ENCODE measurements at regions not wholly inside any gene's neighbourhood (a gene's known extent, or its start where the extent isn't known, plus 50 kb on each side); places are given as distances from the start of the nearest gene placed in this dataset.

- Histone ChIP-seq H2AFZ (ENCODE audit: low read depth, low read length, severe bottlenecking) (no peak overlapping the region), H3K9me2 (replicated peaks; ENCODE audit: insufficient read depth, low read length) (no peaks in the 10 kb centered on the region), H4K20me1 (ENCODE audit: low read depth, low read length) (no peaks in the 10 kb centered on the region), H3K36me3 (ENCODE audit: low read length) (no peaks in the 10 kb centered on the region), H3K9ac (ENCODE audit: low read length) (no peak overlapping the region), H3F3A (ENCODE audit: insufficient read depth) (no peaks in the 10 kb centered on the region), H3K27ac (ENCODE audit: low read depth, low read length) (no peak overlapping the region), H3K9me3 (ENCODE audit: insufficient read depth, low read length) (no peaks in the 10 kb centered on the region), H3K4me2 (ENCODE audit: low read depth, low read length, poor library complexity, severe bottlenecking) (no peak overlapping the region), H3K79me2 (ENCODE audit: insufficient read depth, low read length) (no peaks in the 10 kb centered on the region), H3K4me3 (ENCODE audit: insufficient read depth, low read length, poor library complexity, severe bottlenecking) (no peak overlapping the region), H3K27me3 (ENCODE audit: low read length) (no peaks in the 10 kb centered on the region)
- TF ChIP-seq, protein P1, sequence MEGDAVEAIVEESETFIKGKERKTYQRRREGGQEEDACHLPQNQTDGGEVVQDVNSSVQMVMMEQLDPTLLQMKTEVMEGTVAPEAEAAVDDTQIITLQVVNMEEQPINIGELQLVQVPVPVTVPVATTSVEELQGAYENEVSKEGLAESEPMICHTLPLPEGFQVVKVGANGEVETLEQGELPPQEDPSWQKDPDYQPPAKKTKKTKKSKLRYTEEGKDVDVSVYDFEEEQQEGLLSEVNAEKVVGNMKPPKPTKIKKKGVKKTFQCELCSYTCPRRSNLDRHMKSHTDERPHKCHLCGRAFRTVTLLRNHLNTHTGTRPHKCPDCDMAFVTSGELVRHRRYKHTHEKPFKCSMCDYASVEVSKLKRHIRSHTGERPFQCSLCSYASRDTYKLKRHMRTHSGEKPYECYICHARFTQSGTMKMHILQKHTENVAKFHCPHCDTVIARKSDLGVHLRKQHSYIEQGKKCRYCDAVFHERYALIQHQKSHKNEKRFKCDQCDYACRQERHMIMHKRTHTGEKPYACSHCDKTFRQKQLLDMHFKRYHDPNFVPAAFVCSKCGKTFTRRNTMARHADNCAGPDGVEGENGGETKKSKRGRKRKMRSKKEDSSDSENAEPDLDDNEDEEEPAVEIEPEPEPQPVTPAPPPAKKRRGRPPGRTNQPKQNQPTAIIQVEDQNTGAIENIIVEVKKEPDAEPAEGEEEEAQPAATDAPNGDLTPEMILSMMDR (IDR thresholded peaks at IDR 0.05; ENCODE audit: insufficient read depth, low read length, poor library complexity, severe bottlenecking) = no peak
- TF ChIP-seq EZH2phosphoT487 (conservative IDR thresholded peaks at IDR 0.05; ENCODE audit: low read length) = no peak
Observed at GRCh38 chrX:40411340-40412111, 169.2 kb upstream of the ATP6AP2 start.

- no peaks in the 10 kb centered on the region for H3K79me2 ChIP-seq (ENCODE audit: insufficient read depth, low read length)
- H3K9me2 ChIP-seq (replicated peaks; ENCODE audit: insufficient read depth, low read length) = no peaks in the 10 kb centered on the region
- TF ChIP-seq, protein P1 (IDR thresholded peaks at IDR 0.05; ENCODE audit: insufficient read depth, low read length, poor library complexity, severe bottlenecking) = no peak
- TF ChIP-seq EZH2phosphoT487 (conservative IDR thresholded peaks at IDR 0.05; ENCODE audit: low read length) = no peak
- H3K4me3 ChIP-seq (ENCODE audit: insufficient read depth, low read length, poor library complexity, severe bottlenecking) = no peak overlapping the region
- no peak overlapping the region for H3K4me2 ChIP-seq (ENCODE audit: low read depth, low read length, poor library complexity, severe bottlenecking)
- H2AFZ ChIP-seq (ENCODE audit: low read depth, low read length, severe bottlenecking) = no peak overlapping the region
- H3F3A ChIP-seq (ENCODE audit: insufficient read depth) = no peaks in the 10 kb centered on the region
- no peak overlapping the region for H3K9ac ChIP-seq (ENCODE audit: low read length)
- H3K36me3 ChIP-seq (ENCODE audit: low read length) = no peaks in the 10 kb centered on the region
- no peaks in the 10 kb centered on the region for H4K20me1 ChIP-seq (ENCODE audit: low read depth, low read length)
- H3K27ac ChIP-seq (ENCODE audit: low read depth, low read length) = no peak overlapping the region
- H3K9me3 ChIP-seq (ENCODE audit: insufficient read depth, low read length) = no peaks in the 10 kb centered on the region
- H3K27me3 ChIP-seq (ENCODE audit: low read length) = no peaks in the 10 kb centered on the region
Observed at GRCh38 chrX:40410859-40411258, 169.9 kb upstream of the ATP6AP2 start.

DNA sequence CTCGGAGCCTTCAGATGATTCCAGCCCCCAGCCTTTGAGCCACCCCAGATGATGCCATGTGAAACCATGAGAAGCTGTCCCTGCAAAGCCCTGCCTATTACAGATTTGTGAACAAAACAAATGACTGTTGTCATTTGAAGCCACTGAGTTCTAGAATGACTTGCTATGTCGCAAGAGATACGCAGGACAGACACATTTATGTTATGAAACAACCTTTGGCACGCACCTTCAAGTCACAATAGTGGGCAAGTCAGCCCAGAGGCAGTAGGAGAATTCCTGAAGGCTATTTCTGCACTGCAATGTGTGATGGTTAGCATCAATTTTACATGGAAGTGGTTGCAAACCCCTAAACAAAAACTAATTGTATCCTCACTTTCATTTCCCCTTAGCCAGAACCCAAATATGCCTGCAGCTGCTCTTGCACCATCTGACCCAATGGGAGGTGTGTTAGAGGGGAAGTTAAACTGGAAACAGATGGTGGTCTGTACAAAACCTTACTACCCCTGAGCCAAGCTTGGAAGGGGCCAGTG lies 174.4 kb upstream of the ATP6AP2 start:
- Histone ChIP-seq H4K20me1 (ENCODE audit: low read depth, low read length) (no peaks in the 10 kb centered on the region), H3K79me2 (ENCODE audit: insufficient read depth, low read length) (no peaks in the 10 kb centered on the region), H3K9me2 (replicated peaks; ENCODE audit: insufficient read depth, low read length) (no peaks in the 10 kb centered on the region), H3K4me3 (ENCODE audit: insufficient read depth, low read length, poor library complexity, severe bottlenecking) (no peak overlapping the region), H3K27me3 (ENCODE audit: low read length) (no peaks in the 10 kb centered on the region), H3K4me2 (ENCODE audit: low read depth, low read length, poor library complexity, severe bottlenecking) (no peak overlapping the region), H2AFZ (ENCODE audit: low read depth, low read length, severe bottlenecking) (no peak overlapping the region), H3K27ac (ENCODE audit: low read depth, low read length) (no peak overlapping the region), H3F3A (ENCODE audit: insufficient read depth) (no peaks in the 10 kb centered on the region), H3K9me3 (ENCODE audit: insufficient read depth, low read length) (no peaks in the 10 kb centered on the region), H3K36me3 (ENCODE audit: low read length) (no peaks in the 10 kb centered on the region), H3K9ac (ENCODE audit: low read length) (no peak overlapping the region)
- TF ChIP-seq, protein P1 (IDR thresholded peaks at IDR 0.05; ENCODE audit: insufficient read depth, low read length, poor library complexity, severe bottlenecking) = no peak
- TF ChIP-seq EZH2phosphoT487 (conservative IDR thresholded peaks at IDR 0.05; ENCODE audit: low read length) = no peak

All from SU-DHL-6 (cell line).